ENCODE measurements at regions not wholly inside any gene's neighbourhood (a gene's known extent, or its start where the extent isn't known, plus 50 kb on each side); places are given as distances from the start of the nearest gene placed in this dataset.

- Histone ChIP-seq H3K27me3 (ENCODE audit: control insufficient read depth, insufficient read depth, low read length) (no peaks in the 10 kb centered on the region), H3K4me1 (ENCODE audit: control insufficient read depth, insufficient read depth, low read length) (no peaks in the 10 kb centered on the region), H3K9me3 (ENCODE audit: control insufficient read depth, insufficient read depth, low read depth, low read length) (no peaks in the 10 kb centered on the region), H3K4me3 (ENCODE audit: low read depth, low read length) (no peak overlapping the region), H3K27ac (ENCODE audit: low read depth, low read length) (no peak overlapping the region), H3K9ac (ENCODE audit: low read length) (no peak overlapping the region), H3K36me3 (ENCODE audit: control insufficient read depth, insufficient read depth, low read length) (no peaks in the 10 kb centered on the region)
Observed at GRCh38 chr5:66337626-66338226, 193.6 kb downstream of the SREK1 start.

GRCh38 chr5:66338828-66339227, 194.7 kb downstream of the SREK1 start:
- H3K9ac ChIP-seq (ENCODE audit: low read length), result no peak overlapping the region
- H3K27me3 ChIP-seq (ENCODE audit: control insufficient read depth, insufficient read depth, low read length), result no peaks in the 10 kb centered on the region
- H3K27ac ChIP-seq (ENCODE audit: low read depth, low read length), result no peak overlapping the region
- H3K4me1 ChIP-seq (ENCODE audit: control insufficient read depth, insufficient read depth, low read length), result no peaks in the 10 kb centered on the region
- no peaks in the 10 kb centered on the region for H3K9me3 ChIP-seq (ENCODE audit: control insufficient read depth, insufficient read depth, low read depth, low read length)
- H3K4me3 ChIP-seq (ENCODE audit: low read depth, low read length), result no peak overlapping the region
- no peaks in the 10 kb centered on the region for H3K36me3 ChIP-seq (ENCODE audit: control insufficient read depth, insufficient read depth, low read length)

GRCh38 chr5:66339896-66340295, 195.8 kb downstream of the SREK1 start:
- Histone ChIP-seq H3K36me3 (ENCODE audit: control insufficient read depth, insufficient read depth, low read length) (no peaks in the 10 kb centered on the region), H3K9me3 (ENCODE audit: control insufficient read depth, insufficient read depth, low read depth, low read length) (no peaks in the 10 kb centered on the region), H3K4me3 (ENCODE audit: low read depth, low read length) (no peak overlapping the region), H3K27me3 (ENCODE audit: control insufficient read depth, insufficient read depth, low read length) (no peaks in the 10 kb centered on the region), H3K9ac (ENCODE audit: low read length) (no peak overlapping the region), H3K4me1 (ENCODE audit: control insufficient read depth, insufficient read depth, low read length) (no peaks in the 10 kb centered on the region), H3K27ac (ENCODE audit: low read depth, low read length) (no peak overlapping the region)

- Histone ChIP-seq H3K27ac (ENCODE audit: low read depth, low read length) (no peak overlapping the region), H3K9ac (ENCODE audit: low read length) (no peak overlapping the region), H3K4me1 (ENCODE audit: control insufficient read depth, insufficient read depth, low read length) (no peaks in the 10 kb centered on the region), H3K9me3 (ENCODE audit: control insufficient read depth, insufficient read depth, low read depth, low read length) (no peaks in the 10 kb centered on the region), H3K4me3 (ENCODE audit: low read depth, low read length) (no peak overlapping the region), H3K36me3 (ENCODE audit: control insufficient read depth, insufficient read depth, low read length) (no peaks in the 10 kb centered on the region), H3K27me3 (ENCODE audit: control insufficient read depth, insufficient read depth, low read length) (no peaks in the 10 kb centered on the region)
Observed at GRCh38 chr5:66340786-66341185, 196.7 kb downstream of the SREK1 start.

- H3K9ac ChIP-seq (ENCODE audit: low read length), result no peak overlapping the region
- H3K27ac ChIP-seq (ENCODE audit: low read depth, low read length), result no peak overlapping the region
- no peaks in the 10 kb centered on the region for H3K9me3 ChIP-seq (ENCODE audit: control insufficient read depth, insufficient read depth, low read depth, low read length)
- no peak overlapping the region for H3K4me3 ChIP-seq (ENCODE audit: low read depth, low read length)
- no peaks in the 10 kb centered on the region for H3K4me1 ChIP-seq (ENCODE audit: control insufficient read depth, insufficient read depth, low read length)
- no peaks in the 10 kb centered on the region for H3K36me3 ChIP-seq (ENCODE audit: control insufficient read depth, insufficient read depth, low read length)
- no peaks in the 10 kb centered on the region for H3K27me3 ChIP-seq (ENCODE audit: control insufficient read depth, insufficient read depth, low read length)
Observed at GRCh38 chr5:66342341-66342880, 198.3 kb downstream of the SREK1 start.

- H3K27me3 ChIP-seq (ENCODE audit: control insufficient read depth, insufficient read depth, low read length), result no peaks in the 10 kb centered on the region
- no peaks in the 10 kb centered on the region for H3K9me3 ChIP-seq (ENCODE audit: control insufficient read depth, insufficient read depth, low read depth, low read length)
Observed at GRCh38 chr5:66343370-66344071, 199.4 kb downstream of the SREK1 start.

GRCh38 chr5:66344544-66344943, 200.4 kb downstream of the SREK1 start:
- no peak overlapping the region for H3K27ac ChIP-seq (ENCODE audit: low read depth, low read length)
- H3K9ac ChIP-seq (ENCODE audit: low read length), result no peak overlapping the region

More at GRCh38 chr5:66343370-66344071, 199.4 kb downstream of the SREK1 start:
- no peak overlapping the region for H3K27ac ChIP-seq (ENCODE audit: low read depth, low read length)
- no peaks in the 10 kb centered on the region for H3K4me1 ChIP-seq (ENCODE audit: control insufficient read depth, insufficient read depth, low read length)
- no peak overlapping the region for H3K4me3 ChIP-seq (ENCODE audit: low read depth, low read length)
- no peak overlapping the region for H3K9ac ChIP-seq (ENCODE audit: low read length)
- H3K36me3 ChIP-seq (ENCODE audit: control insufficient read depth, insufficient read depth, low read length), result no peaks in the 10 kb centered on the region

GRCh38 chr5:66345281-66345680, 201.2 kb downstream of the SREK1 start:
- Histone ChIP-seq H3K9me3 (ENCODE audit: control insufficient read depth, insufficient read depth, low read depth, low read length) (no peaks in the 10 kb centered on the region), H3K36me3 (ENCODE audit: control insufficient read depth, insufficient read depth, low read length) (no peaks in the 10 kb centered on the region), H3K4me3 (ENCODE audit: low read depth, low read length) (no peak overlapping the region), H3K9ac (ENCODE audit: low read length) (no peak overlapping the region), H3K4me1 (ENCODE audit: control insufficient read depth, insufficient read depth, low read length) (no peaks in the 10 kb centered on the region), H3K27ac (ENCODE audit: low read depth, low read length) (no peak overlapping the region), H3K27me3 (ENCODE audit: control insufficient read depth, insufficient read depth, low read length) (no peaks in the 10 kb centered on the region)

More at GRCh38 chr5:66344544-66344943, 200.4 kb downstream of the SREK1 start:
- H3K36me3 ChIP-seq (ENCODE audit: control insufficient read depth, insufficient read depth, low read length), result no peaks in the 10 kb centered on the region
- H3K4me3 ChIP-seq (ENCODE audit: low read depth, low read length), result no peak overlapping the region
- no peaks in the 10 kb centered on the region for H3K9me3 ChIP-seq (ENCODE audit: control insufficient read depth, insufficient read depth, low read depth, low read length)
- H3K4me1 ChIP-seq (ENCODE audit: control insufficient read depth, insufficient read depth, low read length), result no peaks in the 10 kb centered on the region
- H3K27me3 ChIP-seq (ENCODE audit: control insufficient read depth, insufficient read depth, low read length), result no peaks in the 10 kb centered on the region

- H3K36me3 ChIP-seq (ENCODE audit: control insufficient read depth, insufficient read depth, low read length), result no peaks in the 10 kb centered on the region
- no peak overlapping the region for H3K4me3 ChIP-seq (ENCODE audit: low read depth, low read length)
- H3K9me3 ChIP-seq (ENCODE audit: control insufficient read depth, insufficient read depth, low read depth, low read length), result no peaks in the 10 kb centered on the region
Observed at GRCh38 chr5:66346869-66347268, 202.8 kb downstream of the SREK1 start.

GRCh38 chr5:66348387-66349125, 204.5 kb downstream of the SREK1 start:
- no peaks in the 10 kb centered on the region for H3K4me1 ChIP-seq (ENCODE audit: control insufficient read depth, insufficient read depth, low read length)
- H3K36me3 ChIP-seq (ENCODE audit: control insufficient read depth, insufficient read depth, low read length), result no peaks in the 10 kb centered on the region
- H3K4me3 ChIP-seq (ENCODE audit: low read depth, low read length), result no peak overlapping the region
- H3K27ac ChIP-seq (ENCODE audit: low read depth, low read length), result no peak overlapping the region
- H3K9me3 ChIP-seq (ENCODE audit: control insufficient read depth, insufficient read depth, low read depth, low read length), result no peaks in the 10 kb centered on the region
- no peak overlapping the region for H3K9ac ChIP-seq (ENCODE audit: low read length)
- no peaks in the 10 kb centered on the region for H3K27me3 ChIP-seq (ENCODE audit: control insufficient read depth, insufficient read depth, low read length)

More at GRCh38 chr5:66346869-66347268, 202.8 kb downstream of the SREK1 start:
- no peaks in the 10 kb centered on the region for H3K4me1 ChIP-seq (ENCODE audit: control insufficient read depth, insufficient read depth, low read length)
- H3K9ac ChIP-seq (ENCODE audit: low read length), result no peak overlapping the region
- H3K27ac ChIP-seq (ENCODE audit: low read depth, low read length), result no peak overlapping the region
- H3K27me3 ChIP-seq (ENCODE audit: control insufficient read depth, insufficient read depth, low read length), result no peaks in the 10 kb centered on the region

- H3K9ac ChIP-seq (ENCODE audit: low read length), result no peak overlapping the region
- H3K4me3 ChIP-seq (ENCODE audit: low read depth, low read length), result no peak overlapping the region
- H3K27me3 ChIP-seq (ENCODE audit: control insufficient read depth, insufficient read depth, low read length), result no peaks in the 10 kb centered on the region
- H3K4me1 ChIP-seq (ENCODE audit: control insufficient read depth, insufficient read depth, low read length), result no peaks in the 10 kb centered on the region
- no peaks in the 10 kb centered on the region for H3K9me3 ChIP-seq (ENCODE audit: control insufficient read depth, insufficient read depth, low read depth, low read length)
- H3K36me3 ChIP-seq (ENCODE audit: control insufficient read depth, insufficient read depth, low read length), result no peaks in the 10 kb centered on the region
- no peak overlapping the region for H3K27ac ChIP-seq (ENCODE audit: low read depth, low read length)
Observed at GRCh38 chr5:66351813-66352212, 207.7 kb downstream of the SREK1 start.
